SH-SY5Y (cell line): ENCODE measurements at regions not wholly inside any gene's neighbourhood (a gene's known extent, or its start where the extent isn't known, plus 50 kb on each side); places are given as distances from the start of the nearest gene placed in this dataset.

Experiments
- GATA2 ChIP-seq: IDR thresholded peaks from 2 replicates; pipeline ENCODE4 v1.6.1; 2011; ENCODE audit warnings: mild to moderate bottlenecking, low read depth, low read length
- GATA3 ChIP-seq: IDR thresholded peaks from 2 replicates; pipeline ENCODE4 v1.6.1; 2011; ENCODE audit warnings: low read depth, mild to moderate bottlenecking, low read length, moderate library complexity

DNA sequence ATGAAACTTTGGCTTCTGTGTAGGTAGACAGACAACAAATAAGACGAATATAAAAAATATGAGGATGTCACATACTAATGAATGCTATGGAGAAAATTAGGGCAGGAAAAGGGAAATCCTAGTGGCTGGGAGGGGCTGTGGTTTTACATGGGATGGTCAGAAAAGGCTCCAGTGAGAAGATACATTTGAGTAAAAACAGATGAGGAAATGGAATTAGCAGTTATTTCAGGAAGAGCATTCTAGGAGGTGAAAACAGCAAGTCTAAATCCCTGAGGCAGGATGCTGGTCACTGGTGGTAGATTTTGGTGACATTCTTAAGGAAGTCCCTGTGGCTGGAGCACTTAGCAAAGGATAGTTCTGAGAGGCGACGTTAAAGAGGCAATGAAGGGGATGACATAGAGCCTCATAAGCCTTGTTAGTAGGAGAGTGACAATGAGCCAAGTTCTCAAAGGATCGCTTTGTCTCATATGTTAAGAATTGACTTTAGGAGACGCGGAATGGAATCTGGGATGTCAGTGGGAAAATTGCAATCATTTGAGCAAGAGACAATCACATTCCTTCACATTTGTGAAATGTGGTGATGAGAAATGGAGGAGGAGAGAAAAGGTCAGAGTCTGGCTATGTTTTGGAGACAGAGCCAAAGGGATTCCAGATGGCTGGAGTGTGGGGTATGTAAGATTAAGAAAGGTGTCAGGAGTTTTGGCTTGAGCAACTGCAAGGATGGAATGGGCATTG, 384.7 kb upstream of the FZD8 start:
- TF ChIP-seq GATA2 (no peak), GATA3 (no peak)
